Ishikawa (cell line): ENCODE measurements at regions not wholly inside any gene's neighbourhood (a gene's known extent, or its start where the extent isn't known, plus 50 kb on each side); places are given as distances from the start of the nearest gene placed in this dataset.

Experiments used
- CREB1 ChIP-seq: IDR thresholded peaks from 2 replicates; pipeline ENCODE4 v1.6.1; 2012; ENCODE audit warnings: low read depth
- EGR1 ChIP-seq: IDR thresholded peaks from 2 replicates; pipeline ENCODE4 v1.6.1; 2012
- EP300 ChIP-seq: IDR thresholded peaks from 2 replicates; pipeline ENCODE4 v1.6.1; 2012; ENCODE audit warnings: borderline replicate concordance
- MAX ChIP-seq: IDR thresholded peaks from 2 replicates; pipeline ENCODE4 v1.6.1; 2012
- NFIC ChIP-seq: IDR thresholded peaks from 2 replicates; pipeline ENCODE4 v1.6.1; 2012
- RAD21 ChIP-seq: IDR thresholded peaks from 2 replicates; pipeline ENCODE4 v1.6.1; 2012; ENCODE audit warnings: low read depth
- REST ChIP-seq: IDR thresholded peaks from 2 replicates; pipeline ENCODE4 v1.6.1; 2012; ENCODE audit warnings: low read depth, mild to moderate bottlenecking
- TCF12 ChIP-seq: IDR thresholded peaks from 2 replicates; pipeline ENCODE4 v1.6.1; 2012; ENCODE audit warnings: low read depth
- USF1 ChIP-seq: IDR thresholded peaks from 2 replicates; pipeline ENCODE4 v1.6.1; 2012
- YY1 ChIP-seq: IDR thresholded peaks from 2 replicates; pipeline ENCODE4 v1.6.1; 2012; ENCODE audit warnings: low read depth

GRCh38 chr5:121757753-121758152 is 93.9 kb upstream of the FTMT start:
- TF ChIP-seq EP300: no peak
- no peak for TF ChIP-seq USF1
- no peak for TF ChIP-seq RAD21
- TF ChIP-seq REST: no peak
- TF ChIP-seq EGR1: no peak
- TF ChIP-seq YY1: no peak
- TF ChIP-seq MAX: no peak
- TF ChIP-seq CREB1: no peak
- no peak for TF ChIP-seq NFIC
- TF ChIP-seq TCF12: no peak
